Thyroid gland (tissue), 4 donors: ENCODE measurements at regions not wholly inside any gene's neighbourhood (a gene's known extent, or its start where the extent isn't known, plus 50 kb on each side); places are given as distances from the start of the nearest gene placed in this dataset.

Experiments
- DNase-seq, 2 donors: peaks; one replicate each; pipeline ENCODE4 v3.0.0-alpha.2; 2019
- H3K27ac ChIP-seq, 3 donors: fragments of 200-600 bp; sonication (generic); 1 replicate in 2 of 3; 2 replicates in 1 of 3; pipeline ENCODE4 v1.5.1; 2016 to 2019; ENCODE audit warnings: mild to moderate bottlenecking in 1 of 3, moderate library complexity in 1 of 3
- H3K27me3 ChIP-seq: fragments of 200-600 bp; sonication (generic); one replicate; pipeline ENCODE4 v1.5.1; 2019
- H3K36me3 ChIP-seq, 2 donors: fragments of 200-600 bp; sonication (generic); one replicate each; pipeline ENCODE4 v1.5.1; 2016 to 2019
- H3K4me1 ChIP-seq, 2 donors: fragments of 200-600 bp; sonication (generic); one replicate each; pipeline ENCODE4 v1.5.1; 2017 to 2019
- H3K4me3 ChIP-seq, 3 donors: fragments of 200-600 bp; sonication (generic); replicated peaks in 1 of 3; 1 replicate in 2 of 3; 2 replicates in 1 of 3; pipeline ENCODE4 v1.5.1; 2016; ENCODE audit warnings: mild to moderate bottlenecking in 1 of 3
- H3K9me3 ChIP-seq: fragments of 200-600 bp; sonication (generic); one replicate; pipeline ENCODE4 v1.5.1; 2017
- POLR2A ChIP-seq, 2 donors: fragments of 450-650 bp; IDR thresholded peaks; one replicate each; pipeline ENCODE4 v1.6.1; 2017; ENCODE audit warnings: antibody characterized with exemption in 2 of 2, mild to moderate bottlenecking in 2 of 2, moderate library complexity in 1 of 2
- WGBS, 2 donors: methylation state at CpG; one replicate each; pipeline ENCODE4 v1.1.5; 2017; 5-methylcytosine and 5-hydroxymethylcytosine counted together
- intact Hi-C: fragments of 100-400 bp; cut with DNase I; formaldehyde crosslinking; loops from one replicate; pipeline ENCODE4 v1.15.1; 2023
- TF ChIP-seq, protein P1 (sequence below), 6 experiments: fragments of 200-600 bp in 3 of 6; fragments of 450-650 bp in 3 of 6; sonication (generic) in 3 of 6; IDR thresholded peaks; one replicate each; pipeline ENCODE4 v1.5.1; 2016 to 2019; ENCODE audit warnings: antibody characterized with exemption in 6 of 6, mild to moderate bottlenecking in 2 of 6, inconsistent platforms in 1 of 6, moderate library complexity in 1 of 6

GRCh38 chr2:59033661-59034060 is 792.5 kb upstream of the FANCL start:
- DNase-seq = no peak
- Histone ChIP-seq H3K4me3 (no peak overlapping the region), H3K9me3 (no peaks in the 10 kb centered on the region), H3K4me1 (no peaks in the 10 kb centered on the region), H3K27me3 (no peaks in the 10 kb centered on the region), H3K27ac (no peak overlapping the region), H3K36me3 (no peaks in the 10 kb centered on the region)
- no peak for TF ChIP-seq POLR2A (IDR thresholded peaks at IDR 0.05)
- TF ChIP-seq, protein P1, sequence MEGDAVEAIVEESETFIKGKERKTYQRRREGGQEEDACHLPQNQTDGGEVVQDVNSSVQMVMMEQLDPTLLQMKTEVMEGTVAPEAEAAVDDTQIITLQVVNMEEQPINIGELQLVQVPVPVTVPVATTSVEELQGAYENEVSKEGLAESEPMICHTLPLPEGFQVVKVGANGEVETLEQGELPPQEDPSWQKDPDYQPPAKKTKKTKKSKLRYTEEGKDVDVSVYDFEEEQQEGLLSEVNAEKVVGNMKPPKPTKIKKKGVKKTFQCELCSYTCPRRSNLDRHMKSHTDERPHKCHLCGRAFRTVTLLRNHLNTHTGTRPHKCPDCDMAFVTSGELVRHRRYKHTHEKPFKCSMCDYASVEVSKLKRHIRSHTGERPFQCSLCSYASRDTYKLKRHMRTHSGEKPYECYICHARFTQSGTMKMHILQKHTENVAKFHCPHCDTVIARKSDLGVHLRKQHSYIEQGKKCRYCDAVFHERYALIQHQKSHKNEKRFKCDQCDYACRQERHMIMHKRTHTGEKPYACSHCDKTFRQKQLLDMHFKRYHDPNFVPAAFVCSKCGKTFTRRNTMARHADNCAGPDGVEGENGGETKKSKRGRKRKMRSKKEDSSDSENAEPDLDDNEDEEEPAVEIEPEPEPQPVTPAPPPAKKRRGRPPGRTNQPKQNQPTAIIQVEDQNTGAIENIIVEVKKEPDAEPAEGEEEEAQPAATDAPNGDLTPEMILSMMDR (IDR thresholded peaks at IDR 0.05) = no peak
- 80 to 86% methylated on average over 1 of the region's 1 CpG for WGBS, 2 donors
- intact Hi-C loops = no loop called here

- DNase-seq = no peak
- H3K36me3 ChIP-seq = no peaks in the 10 kb centered on the region
- WGBS, 2 donors = 86 to 87% methylated on average over 3 of the region's 3 CpGs
- no peak overlapping the region for H3K4me3 ChIP-seq
- H3K9me3 ChIP-seq = no peaks in the 10 kb centered on the region
- intact Hi-C loops = no loop called here
- H3K27me3 ChIP-seq = no peaks in the 10 kb centered on the region
- TF ChIP-seq, protein P1 (IDR thresholded peaks at IDR 0.05) = no peak
- no peak for TF ChIP-seq POLR2A (IDR thresholded peaks at IDR 0.05)
- no peak overlapping the region for H3K27ac ChIP-seq
- no peaks in the 10 kb centered on the region for H3K4me1 ChIP-seq
These were observed 791.4 kb upstream of the FANCL start for GRCh38 chr2:59032499-59032898.

DNA sequence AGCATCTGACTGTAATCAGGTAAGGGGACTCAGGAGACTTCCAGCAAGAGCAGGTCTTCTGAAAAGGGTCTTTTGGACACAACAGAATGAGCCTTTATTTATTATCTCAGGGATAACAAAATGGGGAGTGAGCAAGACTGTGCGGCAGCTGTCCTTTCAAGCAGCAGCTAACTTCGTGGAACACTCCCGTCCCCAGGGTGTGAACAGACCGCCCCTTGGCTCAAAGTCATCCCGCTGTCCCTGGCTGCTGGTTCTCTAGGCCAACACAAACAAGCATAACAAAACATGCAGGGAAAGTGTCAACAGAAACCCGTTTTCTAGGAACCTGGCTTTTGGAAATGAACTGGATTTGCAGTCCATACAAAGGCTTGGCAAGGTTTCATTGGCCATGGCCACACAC is 787.9 kb upstream of the FANCL start:
- no peak for TF ChIP-seq POLR2A (IDR thresholded peaks at IDR 0.05)
- TF ChIP-seq, protein P1 (IDR thresholded peaks at IDR 0.05) = no peak
- Histone ChIP-seq H3K4me3 (no peak overlapping the region), H3K27me3 (no peaks in the 10 kb centered on the region), H3K27ac (no peak overlapping the region), H3K4me1 (no peaks in the 10 kb centered on the region), H3K9me3 (no peaks in the 10 kb centered on the region), H3K36me3 (no peaks in the 10 kb centered on the region)
- DNase-seq = no peak
- WGBS, 2 donors = 52 to 69% methylated on average over 6 of the region's 6 CpGs
- intact Hi-C loops = no loop called here

GRCh38 chr2:59027320-59027719 is 786.2 kb upstream of the FANCL start:
- intact Hi-C loops = no loop called here
- WGBS, 2 donors = 89 to 93% methylated on average over 4 of the region's 4 CpGs
- Histone ChIP-seq H3K36me3 (no peaks in the 10 kb centered on the region), H3K27ac (no peak overlapping the region), H3K4me1 (no peaks in the 10 kb centered on the region), H3K9me3 (no peaks in the 10 kb centered on the region), H3K27me3 (no peaks in the 10 kb centered on the region), H3K4me3 (no peak overlapping the region)
- TF ChIP-seq, protein P1 (IDR thresholded peaks at IDR 0.05) = no peak
- no peak for TF ChIP-seq POLR2A (IDR thresholded peaks at IDR 0.05)
- DNase-seq = no peak

DNA sequence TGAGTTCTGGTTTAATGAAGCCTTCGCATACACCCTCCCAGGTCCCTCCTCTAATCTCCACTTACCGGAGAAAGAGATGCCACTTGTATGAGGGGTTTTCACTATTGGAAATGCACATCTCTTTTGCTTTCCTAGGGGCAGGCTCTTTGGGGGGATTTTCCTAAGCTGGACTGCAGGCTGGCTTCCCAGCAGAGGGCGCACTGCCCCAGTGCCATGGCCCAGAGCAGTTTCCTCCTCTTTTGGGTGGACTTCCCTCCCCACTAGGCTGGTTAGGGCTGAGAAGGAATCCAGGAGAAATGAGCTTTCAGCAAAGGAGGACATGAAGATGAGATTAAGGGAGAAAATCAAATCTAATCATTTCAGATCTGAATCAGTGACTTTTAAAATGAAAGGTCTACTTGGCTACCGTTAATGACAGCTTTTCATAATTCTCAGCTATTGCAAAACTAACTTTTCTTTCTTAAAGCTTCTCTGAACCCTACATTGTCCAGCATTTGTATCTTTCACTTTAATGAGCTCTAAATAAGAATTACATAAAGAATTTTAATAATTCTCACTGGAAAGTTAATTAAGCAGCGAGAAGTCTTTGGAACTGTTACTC is 784.1 kb upstream of the FANCL start:
- TF ChIP-seq, protein P1 (IDR thresholded peaks at IDR 0.05) = peak in 5 of 6 experiments; percentile 13 to 61 (median 44)
- no peak for TF ChIP-seq POLR2A (IDR thresholded peaks at IDR 0.05)
- Histone ChIP-seq H3K36me3 (no peaks in the 10 kb centered on the region), H3K4me1 (no peaks in the 10 kb centered on the region), H3K27me3 (no peaks in the 10 kb centered on the region), H3K4me3 (no peak overlapping the region), H3K9me3 (no peaks in the 10 kb centered on the region), H3K27ac (no peak overlapping the region)
- DNase-seq = peak; percentile 18 to 37
- 57 to 58% methylated on average over 5 of the region's 5 CpGs for WGBS, 2 donors
- intact Hi-C loops = no loop called here
